Natural killer cell (primary cell): ENCODE measurements at regions not wholly inside any gene's neighbourhood (a gene's known extent, or its start where the extent isn't known, plus 50 kb on each side); places are given as distances from the start of the nearest gene placed in this dataset.

Experiments used
- ATAC-seq, 3 donors: fragments of 150-1000 bp in 2 of 3; fragments of 200-7000 bp in 1 of 3; cut with Tn5 transposase; 1 replicate in 1 of 3; 2 replicates in 2 of 3; pipeline ENCODE4 v1.10.0; 2021; ENCODE audit warnings: mild to moderate bottlenecking in 2 of 3, moderate library complexity in 2 of 3
- DNase-seq, 2 donors: peaks; one replicate each; pipeline versions ENCODE4 v3.0.0 to v3.0.0-alpha.2; 2013 to 2021; ENCODE audit warnings: mixed read lengths in 1 of 2
- H3K27ac ChIP-seq: one replicate; pipeline ENCODE4 v1.5.1; 2013; ENCODE audit warnings: mild to moderate bottlenecking, low read length
- H3K27me3 ChIP-seq: one replicate; pipeline ENCODE4 v1.6.1; 2013; ENCODE audit warnings: low read length; ENCODE audit not compliant: control insufficient read depth, insufficient read depth
- H3K36me3 ChIP-seq: one replicate; pipeline ENCODE4 v1.6.1; 2013; ENCODE audit warnings: low read length; ENCODE audit not compliant: control insufficient read depth, insufficient read depth
- H3K4me1 ChIP-seq: one replicate; pipeline ENCODE4 v1.6.1; 2013; ENCODE audit warnings: low read length; ENCODE audit not compliant: control insufficient read depth, insufficient read depth
- H3K4me3 ChIP-seq: one replicate; pipeline ENCODE4 v1.5.1; 2013; ENCODE audit warnings: low read length
- H3K9me3 ChIP-seq: one replicate; pipeline ENCODE4 v1.6.1; 2013; ENCODE audit warnings: low read length; ENCODE audit not compliant: control insufficient read depth, insufficient read depth
- H3K27ac Mint-ChIP-seq, 2 donors: one replicate each; pipeline ENCODE4 v1.8.0; 2022; ENCODE audit warnings: mild to moderate bottlenecking in 2 of 2, mixed read lengths in 2 of 2, moderate library complexity in 1 of 2
- H3K27me3 Mint-ChIP-seq, 2 donors: one replicate each; pipeline ENCODE4 v1.8.0; 2022; ENCODE audit warnings: low read depth in 2 of 2, mixed read lengths in 2 of 2
- H3K36me3 Mint-ChIP-seq: one replicate; pipeline ENCODE4 v1.8.0; 2022; ENCODE audit warnings: mixed read lengths
- H3K4me1 Mint-ChIP-seq, 2 donors: one replicate each; pipeline ENCODE4 v1.8.0; 2022; ENCODE audit warnings: mixed read lengths in 2 of 2
- H3K4me3 Mint-ChIP-seq: one replicate; pipeline ENCODE4 v1.8.0; 2022; ENCODE audit warnings: mild to moderate bottlenecking, moderate library complexity, mixed read lengths
- H3K9me3 Mint-ChIP-seq, 2 donors: one replicate each; pipeline ENCODE4 v1.8.0; 2022; ENCODE audit warnings: mixed read lengths in 2 of 2
- CTCF ChIP-seq: fragments of 200-600 bp; IDR thresholded peaks from one replicate; pipeline ENCODE4 v1.8.0; 2022; ENCODE audit warnings: antibody characterized with exemption
- WGBS: methylation state at CpG from one replicate; pipeline ENCODE4 v1.1.7; 2013; ENCODE audit warnings: missing lambda C conversion rate; ENCODE audit not compliant: insufficient coverage; 5-methylcytosine and 5-hydroxymethylcytosine counted together
- intact Hi-C: fragments of 100-400 bp; cut with micrococcal nuclease; formaldehyde crosslinking; loops from one replicate; pipeline ENCODE4 v1.14.2; 2022

- Mint-ChIP-seq H3K27ac (no peak overlapping the region), H3K4me1 (no peaks in the 10 kb centered on the region), H3K36me3 (no peaks in the 10 kb centered on the region), H3K27me3 (no peaks in the 10 kb centered on the region), H3K4me3 (no peak overlapping the region), H3K9me3 (peaks cover 4 to 8% of the 10 kb centered on the region in 2 donors)
- Histone ChIP-seq H3K27ac (no peak overlapping the region), H3K27me3 (no peaks in the 10 kb centered on the region), H3K9me3 (no peaks in the 10 kb centered on the region), H3K4me1 (no peaks in the 10 kb centered on the region), H3K36me3 (no peaks in the 10 kb centered on the region), H3K4me3 (no peak overlapping the region)
- DNase-seq (no peak), ATAC-seq (no peak)
- intact Hi-C loops: no loop called here
- TF ChIP-seq CTCF: no peak
- no CpG with 5 or more reads among the region's 2 CpGs for WGBS
Observed at GRCh38 chr13:78376033-78376432, 227.3 kb downstream of the POU4F1 start.

DNA sequence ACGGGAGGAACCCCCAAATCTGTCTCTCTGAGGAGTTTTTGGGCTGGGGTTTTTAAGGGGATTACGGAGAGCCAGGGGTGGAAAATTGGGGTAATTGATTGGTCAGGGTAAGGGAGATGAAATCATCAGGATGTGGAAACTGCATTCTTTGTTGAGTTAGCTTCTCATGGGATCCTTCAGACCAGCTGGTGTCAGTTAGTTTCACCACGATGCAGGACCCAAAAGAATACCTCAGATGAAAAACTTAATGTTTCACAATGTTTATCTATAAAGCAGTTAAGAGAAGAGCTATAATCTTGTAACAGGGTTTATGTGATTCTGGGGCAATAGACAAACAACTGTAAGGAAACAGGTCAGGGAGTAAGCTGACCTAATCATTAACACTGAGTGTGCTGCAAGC lies 230.8 kb downstream of the POU4F1 start:
- no peak for TF ChIP-seq CTCF
- DNase-seq: no peak
- no peak overlapping the region for H3K4me3 ChIP-seq
- H3K4me1 ChIP-seq: no peaks in the 10 kb centered on the region
- WGBS: 87% methylated on average over 2 of the region's 3 CpGs
- no peaks in the 10 kb centered on the region for H3K27me3 Mint-ChIP-seq
- H3K9me3 ChIP-seq: no peaks in the 10 kb centered on the region
- no peak for ATAC-seq
- H3K27me3 ChIP-seq: no peaks in the 10 kb centered on the region
- no peak overlapping the region for H3K4me3 Mint-ChIP-seq
- H3K27ac ChIP-seq: no peak overlapping the region
- no peak overlapping the region for H3K27ac Mint-ChIP-seq
- H3K9me3 Mint-ChIP-seq: peaks cover under 1 to 6% of the 10 kb centered on the region in 2 donors
- no peaks in the 10 kb centered on the region for H3K36me3 Mint-ChIP-seq
- H3K4me1 Mint-ChIP-seq: no peaks in the 10 kb centered on the region
- no peaks in the 10 kb centered on the region for H3K36me3 ChIP-seq
- intact Hi-C loops: no loop called here

DNA sequence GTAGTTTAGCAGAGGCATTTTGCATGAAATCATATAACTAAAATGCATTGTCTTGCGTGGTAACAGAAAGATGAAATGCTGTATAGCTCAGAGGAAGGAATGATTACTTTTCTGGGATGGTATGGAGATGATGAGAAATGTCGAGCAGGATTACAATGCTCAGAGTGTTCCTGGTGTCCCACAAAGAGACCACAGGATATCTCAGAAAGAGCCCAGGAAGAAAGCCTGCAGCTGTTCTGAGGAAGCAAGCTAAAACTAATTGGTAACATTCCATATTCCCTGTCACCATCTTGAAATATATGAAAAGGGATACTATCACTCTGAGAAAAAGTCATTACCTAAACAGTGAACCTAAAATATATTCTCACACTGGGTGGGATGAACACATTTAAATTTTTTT lies 233.1 kb downstream of the POU4F1 start:
- no peaks in the 10 kb centered on the region for H3K4me1 Mint-ChIP-seq
- no peaks in the 10 kb centered on the region for H3K9me3 ChIP-seq
- ATAC-seq (no peak), DNase-seq (no peak)
- H3K27me3 Mint-ChIP-seq: no peaks in the 10 kb centered on the region
- H3K4me3 ChIP-seq: no peak overlapping the region
- 92% methylated on average over 2 of the region's 2 CpGs for WGBS
- intact Hi-C loops: no loop called here
- H3K4me1 ChIP-seq: no peaks in the 10 kb centered on the region
- no peaks in the 10 kb centered on the region for H3K27me3 ChIP-seq
- H3K36me3 ChIP-seq: no peaks in the 10 kb centered on the region
- no peak overlapping the region for H3K27ac Mint-ChIP-seq
- H3K27ac ChIP-seq: no peak overlapping the region
- no peak overlapping the region for H3K4me3 Mint-ChIP-seq
- TF ChIP-seq CTCF: no peak
- H3K9me3 Mint-ChIP-seq: peaks cover 3 to 6% of the 10 kb centered on the region in 2 donors
- H3K36me3 Mint-ChIP-seq: no peaks in the 10 kb centered on the region

DNA sequence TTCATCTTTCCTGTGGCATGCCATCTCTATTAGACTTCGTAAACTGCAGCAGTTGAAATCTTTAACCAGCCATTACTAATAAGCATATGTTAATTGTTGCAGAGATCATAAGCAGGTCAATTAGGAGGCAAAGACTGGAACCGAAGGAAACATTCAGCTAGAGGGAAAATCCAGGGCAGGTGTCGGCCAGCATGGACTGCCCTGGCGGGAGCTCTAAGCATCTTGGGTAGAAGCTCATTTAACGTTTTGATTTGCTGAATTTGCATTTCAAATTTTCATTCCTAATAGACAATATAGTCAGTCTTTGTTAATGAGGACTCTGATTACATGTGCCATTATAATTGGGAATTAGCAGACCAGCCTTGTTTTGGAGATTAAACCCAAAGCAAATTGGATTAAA lies 238.6 kb downstream of the POU4F1 start:
- WGBS: 73% methylated on average over 5 of the region's 5 CpGs
- H3K4me3 Mint-ChIP-seq: no peak overlapping the region
- no peaks in the 10 kb centered on the region for H3K27me3 ChIP-seq

More for the DNA sequence above, 238.6 kb downstream of the POU4F1 start:
- H3K4me1 Mint-ChIP-seq: no peaks in the 10 kb centered on the region
- no peaks in the 10 kb centered on the region for H3K36me3 ChIP-seq
- DNase-seq: no peak
- H3K4me3 ChIP-seq: no peak overlapping the region
- TF ChIP-seq CTCF: no peak
- no peak overlapping the region for H3K27ac ChIP-seq
- no peak for ATAC-seq
- H3K27me3 Mint-ChIP-seq: no peaks in the 10 kb centered on the region
- H3K36me3 Mint-ChIP-seq: no peaks in the 10 kb centered on the region
- no peak overlapping the region for H3K27ac Mint-ChIP-seq
- intact Hi-C loops: no loop called here
- peaks cover 2 to 6% of the 10 kb centered on the region in 2 donors for H3K9me3 Mint-ChIP-seq
- no peaks in the 10 kb centered on the region for H3K4me1 ChIP-seq
- H3K9me3 ChIP-seq: no peaks in the 10 kb centered on the region
